Neural progenitor cell (in vitro differentiated cells): ENCODE measurements at regions not wholly inside any gene's neighbourhood (a gene's known extent, or its start where the extent isn't known, plus 50 kb on each side); places are given as distances from the start of the nearest gene placed in this dataset.

Source experiments
- CTCF ChIP-seq: fragments of 200-600 bp; sonication (generic); IDR thresholded peaks from 2 replicates; pipeline ENCODE4 v1.5.1; 2017; ENCODE audit warnings: antibody characterized with exemption, mild to moderate bottlenecking
- EZH2 ChIP-seq: fragments of 200-600 bp; sonication (generic); IDR thresholded peaks from 2 replicates; pipeline ENCODE4 v1.6.1; 2017; ENCODE audit warnings: antibody characterized with exemption, mild to moderate bottlenecking, moderate library complexity
- EZH2phosphoT487 ChIP-seq: fragments of 200-600 bp; sonication (generic); IDR thresholded peaks from 2 replicates; pipeline ENCODE4 v1.6.1; 2017; ENCODE audit warnings: antibody characterized with exemption

GRCh38 chr6:92864966-92865555, 554.3 kb downstream of the EPHA7 start:
- TF ChIP-seq CTCF (no peak), EZH2phosphoT487 (no peak), EZH2 (no peak)
